H1 (cell line): ENCODE measurements at regions not wholly inside any gene's neighbourhood (a gene's known extent, or its start where the extent isn't known, plus 50 kb on each side); places are given as distances from the start of the nearest gene placed in this dataset.

Source experiments
- CTCF ChIA-PET: fragments of 300-600 bp; sonication (Branson Sonifier 250); formaldehyde crosslinking; loops from one replicate; lab custom pipeline; 2021; ENCODE audit not compliant: partially characterized antibody; lab: Charles Lee
- POLR2A ChIA-PET: fragments of 300-600 bp; sonication (Branson Sonifier 250); formaldehyde crosslinking; loops from one replicate; lab custom pipeline; 2021; ENCODE audit warnings: inconsistent platforms; ENCODE audit not compliant: partially characterized antibody; lab: Charles Lee
- DNase-seq, 2 experiments: peaks; one replicate each; pipeline versions ENCODE4 v3.0.0 to v3.0.0-alpha.2; 2010 to 2022; ENCODE audit warnings: low spot score in 2 of 2, low read depth in 1 of 2, mixed read lengths in 1 of 2
- FAIRE-seq: peaks from 2 replicates; lab custom pipeline; 2011; peaks lifted over from hg19 to GRCh38; lab: Jason Lieb, UNC
- H2AFZ ChIP-seq: 2 replicates; pipeline ENCODE4 v1.8.1; 2012; ENCODE audit warnings: low read length, inconsistent platforms
- H2AK5ac ChIP-seq: 2 replicates; pipeline ENCODE4 v1.6.1; 2013; ENCODE audit warnings: low read depth, low read length
- H2BK120ac ChIP-seq: replicated peaks from 2 replicates; pipeline ENCODE3; 2013; ENCODE audit warnings: low read depth, low read length, inconsistent platforms
- H2BK12ac ChIP-seq: 2 replicates; pipeline ENCODE4 v1.6.1; 2013; ENCODE audit warnings: low read depth, low read length
- H2BK15ac ChIP-seq: 2 replicates; pipeline ENCODE4 v1.6.1; 2013; ENCODE audit warnings: low read length
- H2BK20ac ChIP-seq: 2 replicates; pipeline ENCODE4 v1.6.1; 2013; ENCODE audit warnings: low read length
- H2BK5ac ChIP-seq: 2 replicates; pipeline ENCODE4 v1.6.1; 2013; ENCODE audit warnings: low read depth, low read length
- H3K14ac ChIP-seq: 2 replicates; pipeline ENCODE4 v1.6.1; 2013; ENCODE audit warnings: inconsistent platforms; ENCODE audit not compliant: insufficient read length
- H3K18ac ChIP-seq: 2 replicates; pipeline ENCODE4 v1.6.1; 2013; ENCODE audit warnings: low read length; ENCODE audit errors: extremely low read depth
- H3K23ac ChIP-seq: 2 replicates; pipeline ENCODE4 v1.6.1; 2013; ENCODE audit warnings: inconsistent platforms; ENCODE audit not compliant: insufficient read length
- H3K23me2 ChIP-seq: 2 replicates; pipeline ENCODE4 v1.6.1; 2013; ENCODE audit warnings: low read depth, low read length
- H3K27ac ChIP-seq: 2 replicates; pipeline ENCODE4 v1.6.1; 2011; ENCODE audit warnings: low read depth, low read length, inconsistent platforms
- H3K27me3 ChIP-seq, 4 experiments: replicated peaks in 1 of 4; 1 replicate in 1 of 4; 2 replicates in 3 of 4; pipeline versions ENCODE4 v1.6.1 to v1.8.1; 2011 to 2013; ENCODE audit warnings: low read length in 3 of 4, mild to moderate bottlenecking in 3 of 4, inconsistent platforms in 2 of 4, mixed read lengths in 2 of 4, moderate library complexity in 1 of 4; ENCODE audit not compliant: control insufficient read depth in 3 of 4, insufficient read depth in 3 of 4; ENCODE audit errors: extremely low read depth in 1 of 4
- H3K36me3 ChIP-seq, 4 experiments: 2 replicates each; pipeline versions ENCODE4 v1.6.1 to v1.8.1; 2011 to 2013; ENCODE audit warnings: mild to moderate bottlenecking in 4 of 4, low read length in 3 of 4, moderate library complexity in 2 of 4, control low read depth in 1 of 4, inconsistent platforms in 1 of 4; ENCODE audit not compliant: insufficient read depth in 4 of 4, control insufficient read depth in 2 of 4
- H3K4ac ChIP-seq: replicated peaks from 2 replicates; pipeline ENCODE3; 2013; ENCODE audit warnings: low read length, low read depth, mixed read lengths, inconsistent platforms; ENCODE audit not compliant: insufficient read length
- H3K4me1 ChIP-seq, 4 experiments: replicated peaks in 1 of 4; 1 replicate in 1 of 4; 2 replicates in 3 of 4; pipeline versions ENCODE4 v1.6.1 to v1.8.1; 2011 to 2013; ENCODE audit warnings: low read length in 3 of 4, inconsistent platforms in 2 of 4, mixed read lengths in 1 of 4; ENCODE audit not compliant: insufficient read depth in 4 of 4, control insufficient read depth in 3 of 4
- H3K4me2 ChIP-seq, 2 experiments: 2 replicates each; pipeline versions ENCODE4 v1.6.1 to v1.8.1; 2011 to 2013; ENCODE audit warnings: low read depth in 2 of 2, low read length in 2 of 2, control low read depth in 1 of 2, inconsistent platforms in 1 of 2, mild to moderate bottlenecking in 1 of 2; ENCODE audit not compliant: insufficient read depth in 1 of 2
- H3K4me3 ChIP-seq, 4 experiments: fragments of 200-600, 300-600 bp in 1 of 4; sonication (generic), shearing (Covaris generic), sonication (Bioruptor Twin) in 1 of 4; 2 replicates each; pipeline versions ENCODE4 v1.5.1 to v1.8.1; 2011 to 2016; ENCODE audit warnings: low read length in 4 of 4, low read depth in 3 of 4, control low read depth in 2 of 4, inconsistent platforms in 2 of 4, mild to moderate bottlenecking in 2 of 4, mixed read lengths in 1 of 4, moderate library complexity in 1 of 4; ENCODE audit not compliant: insufficient read depth in 2 of 4; ENCODE audit errors: extremely low read depth in 1 of 4
- H3K56ac ChIP-seq: replicated peaks from 2 replicates; pipeline ENCODE3; 2013; ENCODE audit warnings: low read depth, mild to moderate bottlenecking, mixed read lengths, low read length, inconsistent platforms; ENCODE audit not compliant: insufficient read length
- H3K79me1 ChIP-seq: 2 replicates; pipeline ENCODE4 v1.6.1; 2013; ENCODE audit warnings: low read depth, low read length, control low read depth
- H3K79me2 ChIP-seq, 2 experiments: 2 replicates each; pipeline versions ENCODE4 v1.6.1 to v1.8.1; 2012 to 2013; ENCODE audit warnings: low read length in 2 of 2, mild to moderate bottlenecking in 2 of 2, inconsistent platforms in 1 of 2; ENCODE audit not compliant: insufficient read depth in 2 of 2, control insufficient read depth in 1 of 2
- H3K9ac ChIP-seq, 4 experiments: replicated peaks in 1 of 4; 1 replicate in 1 of 4; 2 replicates in 3 of 4; pipeline versions ENCODE4 v1.6.1 to v1.8.1; 2011 to 2013; ENCODE audit warnings: low read depth in 3 of 4, low read length in 3 of 4, control low read depth in 2 of 4, mild to moderate bottlenecking in 2 of 4, moderate library complexity in 2 of 4, inconsistent platforms in 1 of 4; ENCODE audit errors: extremely low read depth in 1 of 4
- H3K9me3 ChIP-seq, 2 experiments: 2 replicates each; pipeline versions ENCODE4 v1.6.1 to v1.8.1; 2012 to 2013; ENCODE audit warnings: mild to moderate bottlenecking in 2 of 2, moderate library complexity in 2 of 2, control low read depth in 1 of 2, inconsistent platforms in 1 of 2, low read depth in 1 of 2, low read length in 1 of 2, mixed read lengths in 1 of 2; ENCODE audit not compliant: insufficient read depth in 2 of 2
- H4K20me1 ChIP-seq, 2 experiments: replicated peaks in 1 of 2; 2 replicates each; pipeline versions ENCODE3 to v1.8.1; 2011 to 2013; ENCODE audit warnings: inconsistent platforms in 2 of 2, low read length in 2 of 2, mild to moderate bottlenecking in 1 of 2; ENCODE audit not compliant: insufficient read depth in 2 of 2, control insufficient read depth in 1 of 2
- H4K5ac ChIP-seq: 2 replicates; pipeline ENCODE4 v1.6.1; 2013; ENCODE audit warnings: low read length, low read depth, mixed read lengths, inconsistent platforms; ENCODE audit not compliant: insufficient read length
- H4K8ac ChIP-seq: 2 replicates; pipeline ENCODE4 v1.8.0; 2013; ENCODE audit warnings: mild to moderate bottlenecking, moderate library complexity, low read length, inconsistent platforms; ENCODE audit not compliant: insufficient read depth; ENCODE audit errors: extremely low read depth
- H4K91ac ChIP-seq: replicated peaks from 2 replicates; pipeline ENCODE3; 2013; ENCODE audit warnings: low read length, mixed read lengths, inconsistent platforms; ENCODE audit not compliant: insufficient read length
- CREB1 ChIP-seq: IDR thresholded peaks from 2 replicates; pipeline ENCODE4 v1.6.1; 2012; ENCODE audit warnings: inconsistent platforms
- EP300 ChIP-seq, 2 experiments: IDR thresholded peaks; 1 replicate in 1 of 2; 2 replicates in 1 of 2; pipeline ENCODE4 v1.6.1; 2011 to 2012; ENCODE audit warnings: low read depth in 2 of 2, low read length in 2 of 2, mild to moderate bottlenecking in 2 of 2, borderline replicate concordance in 1 of 2, inconsistent platforms in 1 of 2, moderate library complexity in 1 of 2
- HDAC2 ChIP-seq, 2 experiments: fragments of 300-600 bp in 1 of 2; sonication (generic) in 1 of 2; IDR thresholded peaks; 2 replicates each; pipeline ENCODE4 v1.6.1; 2011 to 2012; ENCODE audit warnings: low read depth in 2 of 2, low read length in 2 of 2, mild to moderate bottlenecking in 2 of 2, moderate library complexity in 2 of 2, borderline replicate concordance in 1 of 2, inconsistent platforms in 1 of 2
- JUND ChIP-seq: IDR thresholded peaks from 2 replicates; pipeline ENCODE4 v1.6.1; 2011; ENCODE audit warnings: mild to moderate bottlenecking, improper control_type of control experiment, low read length
- KDM1A ChIP-seq: fragments of 200-600, 300-600 bp; sonication (generic); IDR thresholded peaks from 2 replicates; pipeline ENCODE4 v1.7.1; 2016; ENCODE audit warnings: mild to moderate bottlenecking, low read length, borderline replicate concordance
- MAFK ChIP-seq: IDR thresholded peaks from 2 replicates; pipeline ENCODE4 v1.6.1; 2012; ENCODE audit warnings: low read depth, mild to moderate bottlenecking, improper control_type of control experiment, low read length
- NRF1 ChIP-seq: IDR thresholded peaks from 2 replicates; pipeline ENCODE4 v1.6.1; 2011; ENCODE audit warnings: mild to moderate bottlenecking, low read depth, low read length, improper control_type of control experiment
- PHF8 ChIP-seq: fragments of 200-600 bp; sonication (generic); conservative IDR thresholded peaks from 2 replicates; pipeline ENCODE4 v1.7.1; 2012; ENCODE audit warnings: low read depth, mild to moderate bottlenecking, inconsistent platforms, low read length, moderate library complexity
- POLR2A ChIP-seq, 2 experiments: IDR thresholded peaks; 1 replicate in 1 of 2; 2 replicates in 1 of 2; pipeline ENCODE4 v1.6.1; 2011; ENCODE audit warnings: low read depth in 2 of 2, low read length in 2 of 2, mild to moderate bottlenecking in 2 of 2; ENCODE audit errors: control extremely low read depth in 1 of 2
- RBBP5 ChIP-seq: IDR thresholded peaks from 2 replicates; pipeline ENCODE4 v1.7.1; 2012; ENCODE audit warnings: low read depth, mild to moderate bottlenecking, inconsistent platforms, low read length, moderate library complexity, borderline replicate concordance
- RXRA ChIP-seq: IDR thresholded peaks from 2 replicates; pipeline ENCODE4 v1.6.1; 2011; ENCODE audit warnings: low read depth, mild to moderate bottlenecking, low read length, moderate library complexity; ENCODE audit not compliant: insufficient read depth
- SAP30 ChIP-seq: fragments of 300-600 bp; sonication (generic); IDR thresholded peaks from 2 replicates; pipeline ENCODE4 v1.7.1; 2012; ENCODE audit warnings: low read length, moderate library complexity, mild to moderate bottlenecking, inconsistent platforms; ENCODE audit not compliant: insufficient read depth, insufficient replicate concordance
- SP1 ChIP-seq: IDR thresholded peaks from 2 replicates; pipeline ENCODE4 v1.6.1; 2011; ENCODE audit warnings: low read depth, low read length
- SP2 ChIP-seq: IDR thresholded peaks from 2 replicates; pipeline ENCODE4 v1.6.1; 2012; ENCODE audit warnings: mild to moderate bottlenecking, low read length, inconsistent platforms
- SP4 ChIP-seq: IDR thresholded peaks from 2 replicates; pipeline ENCODE4 v1.6.1; 2012; ENCODE audit warnings: low read length, inconsistent platforms
- TEAD4 ChIP-seq: IDR thresholded peaks from 2 replicates; pipeline ENCODE4 v1.6.1; 2012; ENCODE audit warnings: low read depth, low read length, inconsistent platforms, mixed read lengths
- WGBS, 2 experiments: shearing (Covaris generic) in 1 of 2; methylation state at CpG; one replicate each; pipeline versions ENCODE4 v1.1.6 to v1.1.7; 2013 to 2015; ENCODE audit warnings: low lambda C conversion rate in 2 of 2, mixed read lengths in 2 of 2, inconsistent platforms in 1 of 2, low coverage in 1 of 2, missing lambda C conversion rate in 1 of 2; ENCODE audit not compliant: insufficient replicate concordance in 2 of 2, insufficient coverage in 1 of 2, insufficient read length in 1 of 2; ENCODE audit errors: extremely low coverage in 1 of 2, missing lambda C conversion rate in 1 of 2; 5-methylcytosine and 5-hydroxymethylcytosine counted together

DNA sequence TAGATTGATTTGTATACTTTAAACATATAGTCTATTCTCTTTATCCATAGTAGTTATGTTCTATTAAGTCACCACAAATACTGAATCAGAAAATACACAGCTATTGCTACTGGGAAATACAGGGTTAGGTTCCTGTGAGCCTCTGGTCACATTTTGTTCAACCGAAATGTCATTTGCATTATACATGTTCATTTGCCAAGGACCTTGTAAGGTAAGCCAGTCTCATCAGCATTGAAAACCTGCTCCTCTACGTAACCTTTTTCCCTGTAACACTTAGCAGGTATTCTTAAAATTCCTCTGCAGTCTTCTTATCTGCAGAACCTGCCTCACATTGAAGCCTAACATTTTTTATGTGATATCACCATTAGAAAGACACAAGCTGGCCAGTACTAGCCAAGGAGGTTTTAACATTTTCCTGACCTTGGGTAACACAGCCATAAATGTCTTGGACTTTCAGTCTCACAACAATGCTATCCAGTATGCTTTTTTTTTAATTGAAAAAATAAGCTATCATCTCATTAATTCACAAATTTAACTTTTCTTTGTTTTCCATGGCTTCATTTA lies 765.7 kb upstream of the IGFBP7 start:
- H3K14ac ChIP-seq = no peak overlapping the region
- ChIA-PET CTCF (no interaction called here), POLR2A (no interaction called here)
- H3K4me2 ChIP-seq = no peak overlapping the region
- H4K91ac ChIP-seq = no peak overlapping the region
- no peak overlapping the region for H4K5ac ChIP-seq
- H3K18ac ChIP-seq = no peak overlapping the region
- no peaks in the 10 kb centered on the region for H3K27me3 ChIP-seq
- H4K20me1 ChIP-seq = no peaks in the 10 kb centered on the region
- no peaks in the 10 kb centered on the region for H3K79me2 ChIP-seq
- H2BK5ac ChIP-seq = no peak overlapping the region
- no peak overlapping the region for H2AFZ ChIP-seq
- H3K23ac ChIP-seq = no peak overlapping the region
- no peaks in the 10 kb centered on the region for H3K36me3 ChIP-seq
- H3K27ac ChIP-seq = no peak overlapping the region
- no peaks in the 10 kb centered on the region for H3K79me1 ChIP-seq
- 100% methylated on average over 2 of the region's 2 CpGs; no CpG with 5 or more reads in 1 of the 2 experiments for WGBS, 2 experiments
- H3K56ac ChIP-seq = no peak overlapping the region
- no peak overlapping the region for H2BK12ac ChIP-seq
- H2BK120ac ChIP-seq = no peak overlapping the region
- H2BK20ac ChIP-seq = no peak overlapping the region
- no peak overlapping the region for H2AK5ac ChIP-seq
- no peaks in the 10 kb centered on the region for H3K23me2 ChIP-seq
- no peak overlapping the region for H3K4ac ChIP-seq
- DNase-seq (no peak), FAIRE-seq (no peak)
- H3K4me3 ChIP-seq = no peak overlapping the region
- no peak overlapping the region for H2BK15ac ChIP-seq
- no peaks in the 10 kb centered on the region for H3K4me1 ChIP-seq
- no peaks in the 10 kb centered on the region for H3K9me3 ChIP-seq
- H4K8ac ChIP-seq = no peak overlapping the region
- no peak overlapping the region for H3K9ac ChIP-seq
- no peak for TF ChIP-seq CREB1
- TF ChIP-seq PHF8 = no peak
- TF ChIP-seq RXRA = no peak
- TF ChIP-seq JUND = no peak
- TF ChIP-seq SAP30 = no peak
- no peak for TF ChIP-seq RBBP5
- no peak for TF ChIP-seq SP1
- TF ChIP-seq MAFK = no peak
- TF ChIP-seq NRF1 = no peak
- TF ChIP-seq SP4 = no peak
- no peak for TF ChIP-seq SP2
- TF ChIP-seq EP300 (IDR thresholded peaks at IDR 0.05; ENCODE audit: borderline replicate concordance in 1 of 2, low read depth in 2 of 2, low read length in 2 of 2) = no peak
- no peak for TF ChIP-seq POLR2A (IDR thresholded peaks at IDR 0.05; ENCODE audit: control extremely low read depth in 1 of 2, low read depth in 2 of 2, low read length in 2 of 2)
- no peak for TF ChIP-seq HDAC2 (IDR thresholded peaks at IDR 0.05; ENCODE audit: borderline replicate concordance in 1 of 2, low read depth in 2 of 2, low read length in 2 of 2)
- no peak for TF ChIP-seq KDM1A
- TF ChIP-seq TEAD4 = no peak
